IMR-90 (cell line): ENCODE measurements at regions not wholly inside any gene's neighbourhood (a gene's known extent, or its start where the extent isn't known, plus 50 kb on each side); places are given as distances from the start of the nearest gene placed in this dataset.

Source experiments
- ATAC-seq: fragments of 200-7000 bp; cut with Tn5 transposase; 2 replicates; pipeline ENCODE4 v1.9.1; 2020; ENCODE audit warnings: low read depth, mild to moderate bottlenecking, moderate library complexity
- BruUV-seq: library from RNA; stranded (reverse); fragments of 400-500 nt; replicated peaks from 2 replicates; lab custom pipeline; 2021; lab: Mats Ljungman, UMichigan
- CTCF ChIA-PET: fragments of 300-600 bp; formaldehyde crosslinking; extraction: SDS; loops from one replicate; lab custom pipeline; 2021; ENCODE audit warnings: antibody characterized with exemption; lab: Yijun Ruan, JAX
- POLR2A ChIA-PET: fragments of 300-600 bp; sonication (Branson Sonifier 250); formaldehyde crosslinking; loops from one replicate; lab custom pipeline; 2022; ENCODE audit warnings: antibody characterized with exemption; ENCODE audit not compliant: unreplicated experiment; lab: Charles Lee
- DNase-seq: peaks from one replicate; pipeline ENCODE4 v3.0.0; 2013
- H2AFZ ChIP-seq: replicated peaks from 2 replicates; pipeline ENCODE3; 2013; ENCODE audit warnings: low read length, mild to moderate bottlenecking; ENCODE audit not compliant: poor library complexity
- H2AK5ac ChIP-seq: 2 replicates; pipeline ENCODE4 v1.6.1; 2013; ENCODE audit warnings: low read depth, low read length, inconsistent platforms
- H2AK9ac ChIP-seq: replicated peaks from 2 replicates; pipeline ENCODE3; 2013; ENCODE audit warnings: mild to moderate bottlenecking, low read depth, low read length, moderate library complexity; ENCODE audit not compliant: poor library complexity
- H2BK120ac ChIP-seq: 2 replicates; pipeline ENCODE4 v1.6.1; 2013; ENCODE audit warnings: low read depth, low read length, inconsistent platforms
- H2BK15ac ChIP-seq: 3 replicates; pipeline ENCODE4 v1.6.1; 2013; ENCODE audit warnings: low read depth, low read length, inconsistent platforms
- H2BK20ac ChIP-seq: 2 replicates; pipeline ENCODE4 v1.6.1; 2013; ENCODE audit warnings: low read depth, mild to moderate bottlenecking, inconsistent platforms, low read length, moderate library complexity
- H2BK5ac ChIP-seq: 2 replicates; pipeline ENCODE4 v1.6.1; 2013; ENCODE audit warnings: mild to moderate bottlenecking, low read depth, low read length, inconsistent platforms; ENCODE audit not compliant: poor library complexity, severe bottlenecking
- H3K14ac ChIP-seq: replicated peaks from 2 replicates; pipeline ENCODE4 v1.6.1; 2013; ENCODE audit warnings: low read depth, low read length, inconsistent platforms
- H3K18ac ChIP-seq: 2 replicates; pipeline ENCODE4 v1.6.1; 2013; ENCODE audit warnings: low read depth, low read length, control low read depth
- H3K23ac ChIP-seq: 2 replicates; pipeline ENCODE4 v1.6.1; 2013; ENCODE audit warnings: low read depth, low read length, inconsistent platforms
- H3K27ac ChIP-seq: 2 replicates; pipeline ENCODE4 v1.5.1; 2013; ENCODE audit warnings: mild to moderate bottlenecking, control low read depth, low read length; ENCODE audit not compliant: insufficient read depth
- H3K27me3 ChIP-seq: 2 replicates; pipeline ENCODE4 v1.6.1; 2013; ENCODE audit warnings: low read length; ENCODE audit not compliant: control insufficient read depth, insufficient read depth
- H3K36me3 ChIP-seq: 2 replicates; pipeline ENCODE4 v1.6.1; 2013; ENCODE audit warnings: low read length, mixed read lengths; ENCODE audit not compliant: control insufficient read depth, insufficient read depth
- H3K4ac ChIP-seq: 2 replicates; pipeline ENCODE4 v1.6.1; 2013; ENCODE audit warnings: low read depth, low read length, inconsistent platforms
- H3K4me1 ChIP-seq: 2 replicates; pipeline ENCODE4 v1.6.1; 2013; ENCODE audit warnings: low read length, mixed read lengths; ENCODE audit not compliant: control insufficient read depth, insufficient read depth
- H3K4me2 ChIP-seq: 2 replicates; pipeline ENCODE4 v1.6.1; 2013; ENCODE audit warnings: low read depth, mild to moderate bottlenecking, control low read depth, low read length, moderate library complexity
- H3K4me3 ChIP-seq: 2 replicates; pipeline ENCODE4 v1.5.1; 2013; ENCODE audit warnings: low read depth, mild to moderate bottlenecking, control low read depth, low read length, moderate library complexity; ENCODE audit not compliant: insufficient read depth
- H3K56ac ChIP-seq: 2 replicates; pipeline ENCODE4 v1.6.1; 2013; ENCODE audit warnings: low read length, inconsistent platforms; ENCODE audit not compliant: insufficient read depth; ENCODE audit errors: extremely low read depth
- H3K79me1 ChIP-seq, 2 experiments: 2 replicates each; pipeline ENCODE4 v1.6.1; 2013; ENCODE audit warnings: low read length in 2 of 2, inconsistent platforms in 1 of 2, low read depth in 1 of 2
- H3K9ac ChIP-seq: 2 replicates; pipeline ENCODE4 v1.6.1; 2013; ENCODE audit warnings: low read depth, low read length, control low read depth
- H3K9me1 ChIP-seq: 2 replicates; pipeline ENCODE4 v1.6.1; 2013; ENCODE audit warnings: low read length, inconsistent platforms; ENCODE audit not compliant: insufficient read depth
- H3K9me3 ChIP-seq: 2 replicates; pipeline ENCODE4 v1.6.1; 2013; ENCODE audit warnings: low read length; ENCODE audit not compliant: control insufficient read depth, insufficient read depth
- H4K20me1 ChIP-seq: 2 replicates; pipeline ENCODE4 v1.6.1; 2013; ENCODE audit warnings: low read length, inconsistent platforms; ENCODE audit not compliant: insufficient read depth
- H4K5ac ChIP-seq: 2 replicates; pipeline ENCODE4 v1.6.1; 2013; ENCODE audit warnings: mild to moderate bottlenecking, low read depth, low read length, control low read depth
- H4K8ac ChIP-seq, 2 experiments: 2 replicates each; pipeline ENCODE4 v1.6.1; 2013; ENCODE audit warnings: low read depth in 2 of 2, low read length in 2 of 2, control low read depth in 1 of 2, inconsistent platforms in 1 of 2
- H4K91ac ChIP-seq: 2 replicates; pipeline ENCODE4 v1.6.1; 2013; ENCODE audit warnings: low read depth, low read length, inconsistent platforms; ENCODE audit not compliant: insufficient read depth
- BHLHE40 ChIP-seq: fragments of 150-350 bp; IDR thresholded peaks from 2 replicates; pipeline ENCODE4 v1.6.1; 2016; ENCODE audit warnings: mild to moderate bottlenecking, low read depth, low read length
- CEBPB ChIP-seq: IDR thresholded peaks from 2 replicates; pipeline ENCODE4 v1.6.1; 2012; ENCODE audit warnings: low read depth, low read length, improper control_type of control experiment
- CHD1 ChIP-seq: IDR thresholded peaks from 2 replicates; pipeline ENCODE4 v1.6.1; 2012; ENCODE audit warnings: low read depth, low read length, improper control_type of control experiment
- CTCF ChIP-seq: conservative IDR thresholded peaks from 2 replicates; pipeline ENCODE4 v1.5.1; 2012; ENCODE audit warnings: mild to moderate bottlenecking, low read depth, low read length, improper control_type of control experiment
- ELK1 ChIP-seq: fragments of 150-350 bp; IDR thresholded peaks from 2 replicates; pipeline ENCODE4 v1.6.1; 2016; ENCODE audit warnings: low read depth, mild to moderate bottlenecking, low read length, moderate library complexity, borderline replicate concordance
- FOS ChIP-seq: fragments of 150-350 bp; IDR thresholded peaks from 2 replicates; pipeline ENCODE4 v1.6.1; 2016; ENCODE audit warnings: low read depth, low read length
- MAFK ChIP-seq: IDR thresholded peaks from 2 replicates; pipeline ENCODE4 v1.6.1; 2012; ENCODE audit warnings: low read depth, low read length, improper control_type of control experiment
- MAZ ChIP-seq: IDR thresholded peaks from 2 replicates; pipeline ENCODE4 v1.6.1; 2012; ENCODE audit warnings: low read depth, mild to moderate bottlenecking, low read length, improper control_type of control experiment, moderate library complexity, borderline replicate concordance
- MXI1 ChIP-seq: IDR thresholded peaks from 2 replicates; pipeline ENCODE4 v1.6.1; 2012; ENCODE audit warnings: low read depth, mild to moderate bottlenecking, low read length, moderate library complexity, borderline replicate concordance
- NFE2L2 ChIP-seq: fragments of 150-350 bp; IDR thresholded peaks from 2 replicates; pipeline ENCODE4 v1.6.1; 2016; ENCODE audit warnings: low read depth, mild to moderate bottlenecking, low read length
- POLR2A ChIP-seq: IDR thresholded peaks from 2 replicates; pipeline ENCODE4 v1.6.1; 2012; ENCODE audit warnings: mild to moderate bottlenecking, low read depth, low read length
- RAD21 ChIP-seq: IDR thresholded peaks from 2 replicates; pipeline ENCODE4 v1.6.1; 2012; ENCODE audit warnings: low read length, improper control_type of control experiment
- RCOR1 ChIP-seq: IDR thresholded peaks from 2 replicates; pipeline ENCODE4 v1.6.1; 2012; ENCODE audit warnings: mild to moderate bottlenecking, low read length, improper control_type of control experiment; ENCODE audit not compliant: insufficient replicate concordance
- RFX5 ChIP-seq: IDR thresholded peaks from 2 replicates; pipeline ENCODE4 v1.8.0; 2012; ENCODE audit warnings: low read depth, mild to moderate bottlenecking, low read length, moderate library complexity
- SMC3 ChIP-seq: fragments of 150-350 bp; IDR thresholded peaks from 2 replicates; pipeline ENCODE4 v1.6.1; 2016; ENCODE audit warnings: low read depth, mild to moderate bottlenecking, antibody characterized with exemption, low read length, moderate library complexity
- USF2 ChIP-seq: fragments of 150-350 bp; IDR thresholded peaks from 2 replicates; pipeline ENCODE4 v1.6.1; 2017; ENCODE audit warnings: mild to moderate bottlenecking, antibody characterized with exemption, low read length, low read depth
- WGBS, 2 experiments: methylation state at CpG; one replicate each; pipeline versions ENCODE4 v1.1.5 to v1.1.7; 2013; ENCODE audit warnings: missing lambda C conversion rate in 2 of 2; ENCODE audit not compliant: insufficient read length in 1 of 2; ENCODE audit errors: extremely low coverage in 2 of 2; 5-methylcytosine and 5-hydroxymethylcytosine counted together
- dilution Hi-C: fragments of 300-500 bp; cut with HindIII; formaldehyde crosslinking; loops from one replicate; pipeline ENCODE4 v1.14.3; 2018; ENCODE audit warnings: low sequenced_read_pairs; ENCODE audit not compliant: unreplicated experiment
- in situ Hi-C: fragments of 300-500 bp; cut with MboI; formaldehyde crosslinking; loops from 3 replicates; pipeline ENCODE4 v1.14.3; 2019; ENCODE audit warnings: low sequenced_read_pairs, inconsistent platforms, mixed read lengths
- intact Hi-C: fragments of 100-400 bp; cut with micrococcal nuclease; formaldehyde crosslinking; loops from 2 replicates; pipeline ENCODE4 v1.10.0; 2022

GRCh38 chr6:167397712-167398111, 72.8 kb downstream of the TTLL2 start:
- no TSS peak for BruUV-seq
- H3K4me2 ChIP-seq, result no peak overlapping the region
- 73% methylated on average over 3 of the region's 6 CpGs; no CpG with 5 or more reads in 1 of the 2 experiments for WGBS, 2 experiments
- H3K18ac ChIP-seq, result no peak overlapping the region
- TF ChIP-seq CEBPB (no peak), USF2 (no peak), SMC3 (no peak), RCOR1 (no peak), MAFK (no peak), POLR2A (no peak), BHLHE40 (no peak), MXI1 (no peak), RFX5 (no peak), CHD1 (no peak), RAD21 (no peak), ELK1 (no peak), CTCF (no peak), FOS (no peak), NFE2L2 (no peak), MAZ (no peak)
- no peak overlapping the region for H4K8ac ChIP-seq
- H3K9me1 ChIP-seq, result no peaks in the 10 kb centered on the region
- H3K36me3 ChIP-seq, result no peaks in the 10 kb centered on the region
- H2AK5ac ChIP-seq, result no peak overlapping the region
- no peaks in the 10 kb centered on the region for H4K20me1 ChIP-seq
- H3K14ac ChIP-seq, result no peak overlapping the region
- no peaks in the 10 kb centered on the region for H3K27me3 ChIP-seq
- in situ Hi-C loops (no loop called here), dilution Hi-C loops (no loop called here), intact Hi-C loops (no loop called here)
- no peak overlapping the region for H4K91ac ChIP-seq
- H2AK9ac ChIP-seq, result no peak overlapping the region
- H3K23ac ChIP-seq, result no peak overlapping the region
- ChIA-PET POLR2A (no interaction called here), CTCF (no interaction called here)
- no peak overlapping the region for H2BK5ac ChIP-seq
- no peaks in the 10 kb centered on the region for H3K4me1 ChIP-seq
- H3K27ac ChIP-seq, result no peak overlapping the region
- no peak overlapping the region for H2BK20ac ChIP-seq
- H3K79me1 ChIP-seq, result no peaks in the 10 kb centered on the region
- peaks cover 55% of the 10 kb centered on the region for H3K9me3 ChIP-seq
- no peak overlapping the region for H2BK15ac ChIP-seq
- H4K5ac ChIP-seq, result no peak overlapping the region
- H3K9ac ChIP-seq, result no peak overlapping the region
- H2BK120ac ChIP-seq, result no peak overlapping the region
- ATAC-seq, result no peak
- H3K4ac ChIP-seq, result no peak overlapping the region
- no peak for DNase-seq
- no peak overlapping the region for H3K56ac ChIP-seq
- no peak overlapping the region for H2AFZ ChIP-seq
- H3K4me3 ChIP-seq, result no peak overlapping the region
